K562 (cell line): ENCODE measurements at regions not wholly inside any gene's neighbourhood (a gene's known extent, or its start where the extent isn't known, plus 50 kb on each side); places are given as distances from the start of the nearest gene placed in this dataset.

Experiments
- ATAC-seq: fragments of 200-7000 bp; cut with Tn5 transposase; 3 replicates; pipeline ENCODE4 v1.9.1; 2020; ENCODE audit warnings: moderate library complexity
- BruUV-seq: library from RNA; stranded (reverse); fragments of 400-500 nt; replicated peaks from 2 replicates; lab custom pipeline; 2021; lab: Mats Ljungman, UMichigan
- CTCF ChIA-PET: fragments of 300-600 bp; formaldehyde crosslinking; extraction: SDS; loops from one replicate; lab custom pipeline; 2021; ENCODE audit warnings: low intra/inter-chr PET ratio; lab: Yijun Ruan, JAX
- POLR2A ChIA-PET: fragments of 300-600, 350-650 bp; sonication (Branson Sonifier 250); formaldehyde crosslinking; extraction: SDS; loops from one replicate; lab custom pipeline; 2021; ENCODE audit warnings: antibody characterized with exemption, inconsistent platforms; lab: Yijun Ruan, JAX
- DNase-seq, 4 experiments: peaks; one replicate each; pipeline versions ENCODE4 v3.0.0 to v3.0.0-alpha.2; 2011 to 2018; ENCODE audit warnings: low spot score in 3 of 4, mixed read lengths in 3 of 4; ENCODE audit errors: extremely low read depth in 1 of 4
- FAIRE-seq: peaks from 2 replicates; lab custom pipeline; 2011; peaks lifted over from hg19 to GRCh38; lab: Jason Lieb, UNC
- H2AFZ ChIP-seq: 2 replicates; pipeline ENCODE4 v1.6.0; 2011; ENCODE audit warnings: low read depth, low read length, control low read depth, inconsistent platforms
- H3K27ac ChIP-seq: fragments of 200-600 bp; 3 replicates; pipeline ENCODE4 v1.8.0; 2011; ENCODE audit warnings: low read depth, mild to moderate bottlenecking, control low read depth, inconsistent platforms, low read length, moderate library complexity, mixed read lengths; ENCODE audit errors: extremely low read depth
- H3K27me3 ChIP-seq, 2 experiments: fragments of 300-600 bp in 1 of 2; 2 replicates in 1 of 2; 3 replicates in 1 of 2; pipeline versions ENCODE4 v1.6.0 to v1.8.0; 2011; ENCODE audit warnings: inconsistent platforms in 2 of 2, low read length in 2 of 2, mild to moderate bottlenecking in 1 of 2, mixed read lengths in 1 of 2, moderate library complexity in 1 of 2; ENCODE audit not compliant: control insufficient read depth in 2 of 2, insufficient read depth in 2 of 2
- H3K36me3 ChIP-seq: fragments of 300-600 bp; 3 replicates; pipeline ENCODE4 v1.8.0; 2011; ENCODE audit warnings: mild to moderate bottlenecking, low read length, inconsistent platforms; ENCODE audit not compliant: control insufficient read depth, insufficient read depth
- H3K4me1 ChIP-seq, 2 experiments: fragments of 200-600 bp in 1 of 2; replicated peaks in 1 of 2; 2 replicates in 1 of 2; 3 replicates in 1 of 2; pipeline versions ENCODE4 v1.5.1 to v1.8.0; 2011; ENCODE audit warnings: inconsistent platforms in 2 of 2, low read length in 2 of 2, mild to moderate bottlenecking in 1 of 2, mixed read lengths in 1 of 2, moderate library complexity in 1 of 2; ENCODE audit not compliant: control insufficient read depth in 2 of 2, insufficient read depth in 2 of 2
- H3K4me2 ChIP-seq: 2 replicates; pipeline ENCODE4 v1.6.1; 2011; ENCODE audit warnings: low read length, control low read depth, inconsistent platforms, mixed read lengths; ENCODE audit not compliant: insufficient read depth
- H3K4me3 ChIP-seq: fragments of 200-600 bp; sonication (generic), shearing (Covaris generic); 2 replicates; pipeline ENCODE4 v1.5.1; 2016; ENCODE audit warnings: control low read depth, inconsistent platforms
- H3K79me2 ChIP-seq: fragments of 200-600 bp; 3 replicates; pipeline ENCODE4 v1.8.0; 2011; ENCODE audit warnings: low read length, inconsistent platforms; ENCODE audit not compliant: control insufficient read depth, insufficient read depth
- H3K9ac ChIP-seq, 2 experiments: 2 replicates each; pipeline versions ENCODE4 v1.6.0 to v1.6.1; 2011; ENCODE audit warnings: low read depth in 2 of 2, low read length in 2 of 2, control low read depth in 1 of 2, inconsistent platforms in 1 of 2, mild to moderate bottlenecking in 1 of 2, mixed read lengths in 1 of 2; ENCODE audit not compliant: insufficient read depth in 1 of 2
- H3K9me1 ChIP-seq: one replicate; pipeline ENCODE4 v1.6.0; 2011; ENCODE audit warnings: inconsistent platforms, mild to moderate bottlenecking, low read length, moderate library complexity; ENCODE audit not compliant: control insufficient read depth, insufficient read depth
- H3K9me3 ChIP-seq: replicated peaks from 2 replicates; pipeline ENCODE4 v1.5.1; 2011; ENCODE audit warnings: low read depth, low read length, inconsistent platforms; ENCODE audit not compliant: control insufficient read depth, insufficient read depth
- H4K20me1 ChIP-seq: replicated peaks from 2 replicates; pipeline ENCODE4 v1.6.1; 2011; ENCODE audit warnings: low read length, inconsistent platforms, mixed read lengths; ENCODE audit not compliant: control insufficient read depth, insufficient read depth
- ARID4B ChIP-seq: sonication (generic); formaldehyde crosslinking; IDR thresholded peaks from 2 replicates; pipeline ENCODE4 v1.8.0; 2022; ENCODE audit warnings: mild to moderate bottlenecking, missing genetic modification reagents
- EHMT2 ChIP-seq: fragments of 450-650 bp; IDR thresholded peaks from 2 replicates; pipeline ENCODE4 v1.6.1; 2018; ENCODE audit warnings: antibody characterized with exemption
- MTA3 ChIP-seq: fragments of 450-650 bp; formaldehyde crosslinking; IDR thresholded peaks from 2 replicates; pipeline ENCODE4 v1.6.1; 2017; ENCODE audit warnings: mild to moderate bottlenecking, borderline replicate concordance
- SAFB ChIP-seq: fragments of 200-400 bp; formaldehyde crosslinking; IDR thresholded peaks from 2 replicates; pipeline ENCODE4 v1.6.1; 2017; ENCODE audit warnings: low read depth, low read length, borderline replicate concordance
- SMARCB1 ChIP-seq: IDR thresholded peaks from 2 replicates; pipeline ENCODE4 v1.6.1; 2011; ENCODE audit warnings: improper control_type of control experiment, low read depth; ENCODE audit not compliant: insufficient read length
- SRF ChIP-seq, 2 experiments: fragments of 250-450, 450-650 bp in 1 of 2; sonication (Bioruptor Pico) in 1 of 2; sonication (generic) in 1 of 2; formaldehyde crosslinking; IDR thresholded peaks; 2 replicates each; pipeline versions ENCODE4 v1.5.0 to v1.5.1; 2020 to 2022; ENCODE audit warnings: mild to moderate bottlenecking in 1 of 2, missing genetic modification reagents in 1 of 2
- ZNF609 ChIP-seq: sonication (generic); formaldehyde crosslinking; IDR thresholded peaks from 2 replicates; pipeline ENCODE4 v1.8.1; 2023; ENCODE audit warnings: missing genetic modification reagents, mild to moderate bottlenecking, borderline replicate concordance
- WGBS: fragments of 100-300 bp; shearing (Covaris generic); methylation state at CpG from one replicate; pipeline ENCODE4 v1.1.6; 2016; ENCODE audit warnings: low coverage, mixed read lengths; ENCODE audit not compliant: insufficient coverage; ENCODE audit errors: missing lambda C conversion rate; 5-methylcytosine and 5-hydroxymethylcytosine counted together
- in situ Hi-C: fragments of 300-500 bp; cut with MboI; formaldehyde crosslinking; loops from 4 replicates; pipeline ENCODE4 v1.15.0; 2018; ENCODE audit warnings: inconsistent platforms, mixed read lengths
- intact Hi-C: fragments of 100-400 bp; cut with micrococcal nuclease; formaldehyde crosslinking; loops from 2 replicates; pipeline ENCODE4 v1.14.2; 2022

GRCh38 chr6:50278663-50279062, 228.9 kb upstream of the DEFB112 start:
- ChIA-PET CTCF (no interaction called here), POLR2A (no interaction called here)
- Histone ChIP-seq H2AFZ (no peak overlapping the region), H3K79me2 (no peaks in the 10 kb centered on the region), H3K4me2 (no peak overlapping the region), H3K36me3 (no peaks in the 10 kb centered on the region), H3K9me3 (no peaks in the 10 kb centered on the region; the same call in none of the 2 replicates), H3K9me1 (no peaks in the 10 kb centered on the region), H3K27me3 (no peaks in the 10 kb centered on the region), H3K4me3 (no peak overlapping the region), H4K20me1 (no peaks in the 10 kb centered on the region), H3K27ac (no peak overlapping the region), H3K4me1 (no peaks in the 10 kb centered on the region), H3K9ac (no peak overlapping the region)
- in situ Hi-C loops: no loop called here
- intact Hi-C loops: no loop called here
- DNase-seq: no peak
- WGBS: 0% methylated on average over 2 of the region's 2 CpGs
- no peak for TF ChIP-seq SAFB
- no peak for TF ChIP-seq MTA3
- no TSS peak for BruUV-seq
- ATAC-seq: no peak
- FAIRE-seq: no peak

DNA sequence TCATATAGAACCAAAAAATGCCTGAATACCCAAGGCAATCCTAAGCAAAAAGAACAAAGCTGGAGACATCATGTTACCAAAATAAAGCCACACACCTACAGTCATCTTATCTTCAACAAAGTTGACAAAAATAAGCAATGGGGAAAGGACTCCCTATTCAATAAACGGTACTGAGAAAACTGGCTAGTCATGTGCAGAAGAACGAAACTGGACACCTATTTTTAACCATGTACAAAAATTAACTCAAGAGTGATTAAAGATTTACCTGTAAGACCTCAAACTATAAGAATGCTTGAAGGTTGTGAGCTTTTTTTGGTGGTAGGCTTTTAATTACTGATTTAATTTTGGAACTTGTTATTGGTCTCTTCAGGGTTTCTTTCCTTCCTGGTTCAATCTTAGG, 236.0 kb upstream of the DEFB112 start:
- BruUV-seq: no TSS peak
- FAIRE-seq (no peak), DNase-seq (no peak), ATAC-seq (no peak)
- H3K27me3 ChIP-seq: no peaks in the 10 kb centered on the region
- H2AFZ ChIP-seq: no peak overlapping the region
- H3K4me1 ChIP-seq: no peaks in the 10 kb centered on the region
- POLR2A ChIA-PET: no interaction called here
- no peak overlapping the region for H3K9ac ChIP-seq
- H3K79me2 ChIP-seq: no peaks in the 10 kb centered on the region
- H3K27ac ChIP-seq: no peak overlapping the region
- CTCF ChIA-PET: no interaction called here
- intact Hi-C loops: no loop called here
- H3K9me3 ChIP-seq: no peaks in the 10 kb centered on the region; the same call in 1 of the 2 replicates
- in situ Hi-C loops: no loop called here
- no peak overlapping the region for H3K4me3 ChIP-seq
- no peaks in the 10 kb centered on the region for H3K9me1 ChIP-seq
- H4K20me1 ChIP-seq: no peaks in the 10 kb centered on the region
- WGBS: 0% methylated on average over 2 of the region's 2 CpGs
- no peak overlapping the region for H3K4me2 ChIP-seq
- no peaks in the 10 kb centered on the region for H3K36me3 ChIP-seq
- TF ChIP-seq EHMT2 (no peak), SRF (CRISPR knock-in tag; IDR thresholded peaks at IDR 0.05) (no peak), ZNF609 (CRISPR knock-in tag) (no peak), SMARCB1 (no peak), ARID4B (CRISPR knock-in tag) (no peak)
